ENCODE measurements at regions not wholly inside any gene's neighbourhood (a gene's known extent, or its start where the extent isn't known, plus 50 kb on each side); places are given as distances from the start of the nearest gene placed in this dataset.
"Not testable (repeated sequence)": the region's sequence is repeated elsewhere in the genome, so short reads cannot be mapped to it uniquely, and the experiment has no call there.

- POLR2A ChIA-PET: no interaction called here
- TF ChIP-seq CTCF (IDR thresholded peaks at IDR 0.05; ENCODE audit: low read depth, low read length): no peak
- H3K27me3 ChIP-seq (ENCODE audit: control insufficient read depth, insufficient read depth, low read length): no peaks in the 10 kb centered on the region
- H3K27ac ChIP-seq (ENCODE audit: low read depth, low read length): no peak overlapping the region
- DNase-seq (ENCODE audit: low read depth, low spot score): no peak
- CTCF ChIA-PET: no interaction called here
- no peak overlapping the region for H3K4me3 ChIP-seq (ENCODE audit: low read depth, low read length)
- no peaks in the 10 kb centered on the region for H3K9me3 ChIP-seq (ENCODE audit: control insufficient read depth, insufficient read depth, low read length)
Measured at GRCh38 chrX:96591421-96591820, 93.2 kb upstream of the DIAPH2 start.

- H3K27ac ChIP-seq (ENCODE audit: low read depth, low read length); H3K9me3 ChIP-seq (ENCODE audit: control insufficient read depth, insufficient read depth, low read length); DNase-seq (ENCODE audit: low read depth, low spot score); POLR2A ChIA-PET; H3K4me3 ChIP-seq (ENCODE audit: low read depth, low read length); CTCF ChIA-PET; H3K27me3 ChIP-seq (ENCODE audit: control insufficient read depth, insufficient read depth, low read length): not testable (repeated sequence)
Measured at GRCh38 chrX:96597847-96598246, 86.8 kb upstream of the DIAPH2 start.

- no peaks in the 10 kb centered on the region for H3K9me3 ChIP-seq (ENCODE audit: control insufficient read depth, insufficient read depth, low read length)
- DNase-seq (ENCODE audit: low read depth, low spot score): no peak
- ChIA-PET POLR2A (no interaction called here), CTCF (no interaction called here)
- TF ChIP-seq CTCF (IDR thresholded peaks at IDR 0.05; ENCODE audit: low read depth, low read length): no peak
- H3K4me3 ChIP-seq (ENCODE audit: low read depth, low read length): no peak overlapping the region
- H3K27me3 ChIP-seq (ENCODE audit: control insufficient read depth, insufficient read depth, low read length): no peaks in the 10 kb centered on the region
- H3K27ac ChIP-seq (ENCODE audit: low read depth, low read length): no peak overlapping the region
Measured at GRCh38 chrX:96611619-96612362, 72.9 kb upstream of the DIAPH2 start.

GRCh38 chrX:96615448-96615847 lies 69.2 kb upstream of the DIAPH2 start:
- POLR2A ChIA-PET: interaction anchor here (0.7 kb wide), 1 partner anchor 106 kb away, joined by 7 read pairs; no protein-coding TSS in a partner anchor
- DNase-seq (ENCODE audit: low read depth, low spot score): no peak
- no peak overlapping the region for H3K27ac ChIP-seq (ENCODE audit: low read depth, low read length)
- no peaks in the 10 kb centered on the region for H3K9me3 ChIP-seq (ENCODE audit: control insufficient read depth, insufficient read depth, low read length)
- H3K4me3 ChIP-seq (ENCODE audit: low read depth, low read length): no peak overlapping the region
- H3K27me3 ChIP-seq (ENCODE audit: control insufficient read depth, insufficient read depth, low read length): no peaks in the 10 kb centered on the region
- no peak for TF ChIP-seq CTCF (IDR thresholded peaks at IDR 0.05; ENCODE audit: low read depth, low read length)
- CTCF ChIA-PET: no interaction called here

DNA sequence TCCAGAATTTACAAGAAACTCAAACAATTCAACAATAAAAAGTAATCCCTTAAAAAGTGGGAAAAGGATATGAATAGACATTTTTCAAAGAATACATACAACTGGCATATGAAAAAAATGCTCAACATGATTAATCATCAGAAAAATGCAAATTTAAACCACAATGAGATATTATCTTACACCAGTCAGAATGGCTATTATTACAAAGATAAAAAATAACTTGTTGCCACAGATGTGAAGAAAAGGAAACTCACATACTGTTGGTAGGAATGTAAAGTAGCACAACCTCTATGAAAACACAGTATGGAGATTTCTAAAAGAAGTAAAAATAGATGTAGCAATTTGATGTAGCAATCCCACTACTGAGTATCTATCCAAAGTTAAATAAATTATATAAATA lies 65.1 kb upstream of the DIAPH2 start:
- POLR2A ChIA-PET: no interaction called here
- DNase-seq (ENCODE audit: low read depth, low spot score): no peak
- Histone ChIP-seq H3K4me3 (ENCODE audit: low read depth, low read length) (no peak overlapping the region), H3K9me3 (ENCODE audit: control insufficient read depth, insufficient read depth, low read length) (no peaks in the 10 kb centered on the region), H3K27ac (ENCODE audit: low read depth, low read length) (no peak overlapping the region), H3K27me3 (ENCODE audit: control insufficient read depth, insufficient read depth, low read length) (no peaks in the 10 kb centered on the region)
- CTCF ChIA-PET: no interaction called here
- no peak for TF ChIP-seq CTCF (IDR thresholded peaks at IDR 0.05; ENCODE audit: low read depth, low read length)

Measured in AG04450 (cell line).